ENCODE measurements at regions not wholly inside any gene's neighbourhood (a gene's known extent, or its start where the extent isn't known, plus 50 kb on each side); places are given as distances from the start of the nearest gene placed in this dataset.

- no peaks in the 10 kb centered on the region for H3K9me3 ChIP-seq
- BruUV-seq (replicated peaks) = no TSS peak
- intact Hi-C loops (cut with micrococcal nuclease; ENCODE audit: unreplicated experiment) = no loop called here
- Mint-ChIP-seq H3K27ac (ENCODE audit: unreplicated experiment) (no peak overlapping the region), H3K27me3 (ENCODE audit: insufficient read depth, unreplicated experiment) (no peaks in the 10 kb centered on the region), H3K4me3 (ENCODE audit: unreplicated experiment) (no peak overlapping the region), H3K4me1 (ENCODE audit: low read depth, unreplicated experiment) (peaks cover 6% of the 10 kb centered on the region), H3K9me3 (ENCODE audit: unreplicated experiment) (no peaks in the 10 kb centered on the region), H3K36me3 (ENCODE audit: insufficient read depth, unreplicated experiment) (no peaks in the 10 kb centered on the region)
- TF ChIP-seq CTCF (IDR thresholded peaks at IDR 0.05; ENCODE audit: insufficient read depth in 1 of 2, low read depth in 1 of 2, low read length in 1 of 2, severe bottlenecking in 1 of 2, unreplicated experiment in 1 of 2) = no peak
- H3K4me1 ChIP-seq = peaks cover 13% of the 10 kb centered on the region
- H3K4me3 ChIP-seq (ENCODE audit: low read depth, low read length) = no peak overlapping the region
- ChIA-PET CTCF (no interaction called here), POLR2A (no interaction called here)
- no peak for DNase-seq
- no peaks in the 10 kb centered on the region for H3K27me3 ChIP-seq (replicated peaks; ENCODE audit: control insufficient read depth, insufficient read depth, low read length)
- H3K36me3 ChIP-seq (ENCODE audit: control insufficient read depth, insufficient read depth, low read length) = no peaks in the 10 kb centered on the region
Measured at GRCh38 chr2:122070241-122070731, 314.8 kb downstream of the TSN start.

- Mint-ChIP-seq H3K9me3 (ENCODE audit: unreplicated experiment) (no peaks in the 10 kb centered on the region), H3K27ac (ENCODE audit: unreplicated experiment) (peak overlapping the region; percentile 26), H3K36me3 (ENCODE audit: insufficient read depth, unreplicated experiment) (no peaks in the 10 kb centered on the region), H3K27me3 (ENCODE audit: insufficient read depth, unreplicated experiment) (no peaks in the 10 kb centered on the region), H3K4me3 (ENCODE audit: unreplicated experiment) (no peak overlapping the region), H3K4me1 (ENCODE audit: low read depth, unreplicated experiment) (peaks cover 6% of the 10 kb centered on the region)
- POLR2A ChIA-PET = no interaction called here
- H3K4me3 ChIP-seq (ENCODE audit: low read depth, low read length) = no peak overlapping the region
- peak; percentile 37 to 54 for DNase-seq
- no peaks in the 10 kb centered on the region for H3K27me3 ChIP-seq (replicated peaks; ENCODE audit: control insufficient read depth, insufficient read depth, low read length)
- BruUV-seq (replicated peaks) = no TSS peak
- no peaks in the 10 kb centered on the region for H3K36me3 ChIP-seq (ENCODE audit: control insufficient read depth, insufficient read depth, low read length)
- TF ChIP-seq CTCF (IDR thresholded peaks at IDR 0.05; ENCODE audit: insufficient read depth in 1 of 2, low read depth in 1 of 2, low read length in 1 of 2, severe bottlenecking in 1 of 2, unreplicated experiment in 1 of 2) = no peak
- H3K9me3 ChIP-seq = no peaks in the 10 kb centered on the region
- CTCF ChIA-PET = no interaction called here
- intact Hi-C loops (cut with micrococcal nuclease; ENCODE audit: unreplicated experiment) = loop anchor here (1.0 kb wide), 2 partner anchors 34 to 64 kb away; no protein-coding TSS in a partner anchor
- H3K4me1 ChIP-seq = peaks cover 13% of the 10 kb centered on the region
Measured at GRCh38 chr2:122072666-122073065, 317.2 kb downstream of the TSN start.

GRCh38 chr2:122074201-122074600 lies 318.8 kb downstream of the TSN start:
- peaks cover 6% of the 10 kb centered on the region for H3K4me1 Mint-ChIP-seq (ENCODE audit: low read depth, unreplicated experiment)
- H3K36me3 Mint-ChIP-seq (ENCODE audit: insufficient read depth, unreplicated experiment) = no peaks in the 10 kb centered on the region
- no peaks in the 10 kb centered on the region for H3K9me3 Mint-ChIP-seq (ENCODE audit: unreplicated experiment)
- no TSS peak for BruUV-seq (replicated peaks)
- Histone ChIP-seq H3K4me1 (peaks cover 13% of the 10 kb centered on the region), H3K36me3 (ENCODE audit: control insufficient read depth, insufficient read depth, low read length) (no peaks in the 10 kb centered on the region), H3K9me3 (no peaks in the 10 kb centered on the region), H3K4me3 (ENCODE audit: low read depth, low read length) (no peak overlapping the region), H3K27me3 (replicated peaks; ENCODE audit: control insufficient read depth, insufficient read depth, low read length) (no peaks in the 10 kb centered on the region)
- CTCF ChIA-PET = no interaction called here
- H3K4me3 Mint-ChIP-seq (ENCODE audit: unreplicated experiment) = no peak overlapping the region
- DNase-seq = no peak
- POLR2A ChIA-PET = no interaction called here
- no peaks in the 10 kb centered on the region for H3K27me3 Mint-ChIP-seq (ENCODE audit: insufficient read depth, unreplicated experiment)
- no peak for TF ChIP-seq CTCF (IDR thresholded peaks at IDR 0.05; ENCODE audit: insufficient read depth in 1 of 2, low read depth in 1 of 2, low read length in 1 of 2, severe bottlenecking in 1 of 2, unreplicated experiment in 1 of 2)
- H3K27ac Mint-ChIP-seq (ENCODE audit: unreplicated experiment) = no peak overlapping the region
- intact Hi-C loops (cut with micrococcal nuclease; ENCODE audit: unreplicated experiment) = no loop called here
